HG03196 (cell line): ENCODE measurements at regions not wholly inside any gene's neighbourhood (a gene's known extent, or its start where the extent isn't known, plus 50 kb on each side); places are given as distances from the start of the nearest gene placed in this dataset.

ENCODE experiments used
- ATAC-seq: cut with Tn5 transposase; IDR thresholded peaks from one replicate; pipeline ENCODE4 v1.9.1; 2021; ENCODE audit not compliant: unreplicated experiment

DNA sequence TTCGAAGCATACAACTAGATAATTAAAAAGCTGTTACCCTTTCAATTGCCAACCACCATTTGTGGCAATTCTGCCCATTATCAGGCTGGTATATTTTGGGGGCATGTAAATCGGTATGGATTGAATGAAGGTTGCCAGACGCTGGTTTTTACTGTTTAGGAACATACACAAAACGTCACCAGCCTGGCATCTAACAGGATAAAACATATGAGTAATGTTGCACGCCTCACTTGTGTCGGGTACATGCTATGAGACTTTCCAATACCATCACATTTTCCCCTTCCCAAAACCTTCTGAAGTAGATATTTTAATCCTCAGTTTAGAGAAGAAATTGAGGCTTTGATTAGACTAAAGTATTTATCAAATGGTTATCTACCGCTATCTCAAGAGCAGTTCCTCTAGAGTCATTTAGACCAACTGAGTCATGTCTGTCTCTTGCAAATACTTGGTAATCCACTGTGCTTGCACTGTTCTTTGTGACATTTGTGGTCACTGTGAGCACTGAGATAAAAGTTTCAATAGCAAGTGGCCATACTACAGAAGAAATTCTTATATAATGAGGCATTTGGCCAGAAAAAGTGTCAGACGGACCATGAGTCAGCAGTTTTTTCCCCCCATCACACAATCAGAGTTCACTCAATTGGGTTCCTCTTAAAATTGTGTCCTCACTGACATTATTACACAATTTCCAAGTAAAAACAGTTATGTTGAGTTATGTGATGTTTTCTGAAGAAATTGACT, 498.7 kb downstream of the NXPH1 start:
- no peak for ATAC-seq

DNA sequence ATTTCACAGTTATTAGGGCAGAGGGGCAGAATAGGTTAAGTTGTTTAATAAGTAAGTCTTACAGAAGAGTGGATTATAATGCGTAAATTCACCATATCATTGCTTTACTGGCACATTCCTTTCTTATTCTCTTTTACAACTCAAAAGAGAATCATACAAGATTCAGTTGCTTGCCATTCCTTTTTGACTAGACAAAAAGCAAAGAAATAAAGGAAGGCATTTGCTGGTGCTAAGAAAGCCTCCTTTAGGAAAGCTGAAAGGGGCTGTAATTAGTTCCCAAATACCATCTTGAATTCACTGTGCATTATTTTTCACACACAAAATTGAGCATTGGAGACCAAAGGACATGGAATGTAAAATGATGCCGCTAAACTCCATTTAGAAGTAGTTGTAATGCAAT, 499.3 kb downstream of the NXPH1 start:
- ATAC-seq: no peak

GRCh38 chr7:8937204-8937603, 503.8 kb downstream of the NXPH1 start:
- ATAC-seq: no peak

DNA sequence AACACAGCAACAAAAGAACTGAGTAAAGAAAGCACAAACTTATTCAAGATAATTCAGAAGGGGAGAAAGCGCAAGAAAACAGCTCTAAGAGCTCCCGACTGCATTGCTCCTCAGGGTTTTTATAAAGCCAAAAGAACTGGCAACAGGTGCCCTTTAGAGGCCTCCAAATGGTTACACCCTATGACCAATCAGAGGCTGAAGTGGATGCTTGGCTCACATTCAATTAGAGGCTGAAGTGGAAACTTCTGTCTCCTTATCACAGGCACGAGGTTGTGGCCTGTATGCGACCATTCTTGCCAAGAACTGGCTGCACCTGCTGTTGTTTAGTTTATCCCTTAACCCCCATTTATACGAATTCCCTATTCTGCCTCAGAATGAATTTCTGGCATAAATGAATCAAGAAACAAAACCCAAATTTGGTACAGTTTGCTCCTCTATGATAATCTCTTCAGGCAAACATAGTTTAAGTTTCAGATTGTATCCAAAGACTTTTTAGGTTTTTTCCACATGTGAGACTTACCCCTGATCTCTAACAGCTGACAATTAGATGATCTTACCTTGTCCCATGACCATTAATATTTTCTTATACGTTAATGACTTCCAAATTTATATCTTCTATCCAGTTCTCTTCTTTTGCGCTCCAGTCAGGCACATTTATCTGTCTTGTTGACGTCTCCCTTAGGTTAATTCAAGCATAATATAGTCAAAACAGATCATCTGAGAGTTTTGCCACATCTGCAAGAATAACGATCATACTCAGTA, 504.8 kb downstream of the NXPH1 start:
- ATAC-seq: no peak

DNA sequence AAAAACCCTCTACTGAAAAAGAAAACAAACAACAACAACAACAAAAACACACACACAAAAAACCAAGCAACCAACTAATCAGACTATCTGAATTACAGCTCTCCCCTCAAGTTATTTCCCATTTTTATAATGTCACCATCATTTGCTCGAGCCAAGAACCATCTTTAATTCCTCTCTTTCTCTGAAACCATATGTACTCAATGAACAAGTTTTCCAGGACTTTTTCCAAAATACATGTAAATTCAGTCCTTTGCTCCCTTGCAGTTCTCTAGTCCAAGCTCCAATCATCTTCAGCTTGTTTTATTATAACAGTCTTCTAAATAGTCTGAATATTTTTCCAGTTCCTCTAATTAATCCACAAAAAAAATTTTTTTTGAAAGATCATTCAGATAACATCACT, 506.0 kb downstream of the NXPH1 start:
- ATAC-seq: no peak

- no peak for ATAC-seq
These were observed 530.3 kb downstream of the NXPH1 start for GRCh38 chr7:8963722-8964121.

GRCh38 chr7:8965177-8965576, 531.8 kb downstream of the NXPH1 start:
- no peak for ATAC-seq

DNA sequence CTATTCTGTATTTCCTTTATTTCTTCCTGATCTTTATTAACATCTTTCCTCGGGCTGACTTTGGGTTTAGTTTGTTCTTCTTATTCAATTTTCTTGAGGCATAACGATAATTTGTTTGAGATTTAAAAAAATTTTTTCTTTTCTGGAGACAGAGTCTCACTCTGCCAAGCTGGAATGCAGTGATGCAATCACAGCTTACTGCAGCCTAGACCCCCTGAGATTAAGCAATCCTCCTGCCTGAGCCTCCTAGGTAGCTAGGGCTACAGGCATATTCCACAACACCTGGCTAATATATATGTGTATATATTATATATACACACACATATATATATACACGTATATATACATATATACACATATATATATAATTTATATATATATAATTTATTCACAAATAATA, 540.2 kb downstream of the NXPH1 start:
- ATAC-seq: no peak

DNA sequence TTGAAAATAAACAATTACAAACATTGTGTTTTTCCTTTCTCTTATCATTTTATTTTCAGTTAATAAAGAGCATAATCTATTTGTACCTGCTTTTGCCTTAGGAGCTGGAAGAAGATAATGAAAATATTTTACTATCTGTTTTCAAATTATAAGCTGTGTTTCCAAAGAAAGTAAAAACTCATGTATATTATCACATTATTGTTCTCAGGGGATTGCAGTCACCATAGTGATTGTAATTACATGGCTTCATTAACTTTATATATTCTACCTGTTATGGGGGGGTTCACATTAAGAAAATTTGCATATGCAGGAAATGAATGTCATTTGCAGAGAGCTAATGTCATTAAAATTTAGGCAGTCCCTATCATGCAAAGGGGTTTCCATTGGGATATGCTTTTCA, 542.3 kb downstream of the NXPH1 start:
- ATAC-seq: no peak

DNA sequence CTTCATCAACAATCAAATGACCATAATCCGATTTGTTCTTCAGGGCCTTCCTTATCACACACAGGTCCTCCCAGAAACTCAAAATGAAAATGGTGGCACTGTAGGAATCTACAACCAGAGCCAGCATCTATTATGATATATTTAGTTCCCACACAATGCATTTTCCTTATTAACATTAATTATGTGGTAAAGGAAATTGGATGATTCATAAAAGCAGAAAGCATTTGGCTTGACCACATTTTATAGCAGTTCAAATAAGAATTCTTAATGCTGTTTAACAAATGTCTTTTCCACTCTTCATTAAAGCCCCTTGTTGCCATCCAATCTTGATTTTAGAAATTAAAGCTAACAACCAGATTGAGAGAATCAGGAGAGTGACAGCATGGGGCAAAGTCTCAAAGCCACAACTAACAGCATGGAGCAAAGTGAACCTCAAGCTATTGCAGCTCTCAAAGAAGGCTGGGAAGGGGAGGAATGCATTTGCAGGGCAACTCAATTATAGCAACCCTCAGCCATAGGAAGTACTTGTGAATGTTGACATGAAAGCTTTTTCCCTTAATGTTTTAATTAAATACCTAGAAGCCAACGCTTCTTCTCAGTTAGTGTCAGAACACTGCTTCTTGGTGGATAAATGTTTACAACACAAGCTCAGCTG, 549.1 kb downstream of the NXPH1 start:
- no peak for ATAC-seq

- no peak for ATAC-seq
These were observed 551.8 kb downstream of the NXPH1 start for GRCh38 chr7:8985255-8985654.

DNA sequence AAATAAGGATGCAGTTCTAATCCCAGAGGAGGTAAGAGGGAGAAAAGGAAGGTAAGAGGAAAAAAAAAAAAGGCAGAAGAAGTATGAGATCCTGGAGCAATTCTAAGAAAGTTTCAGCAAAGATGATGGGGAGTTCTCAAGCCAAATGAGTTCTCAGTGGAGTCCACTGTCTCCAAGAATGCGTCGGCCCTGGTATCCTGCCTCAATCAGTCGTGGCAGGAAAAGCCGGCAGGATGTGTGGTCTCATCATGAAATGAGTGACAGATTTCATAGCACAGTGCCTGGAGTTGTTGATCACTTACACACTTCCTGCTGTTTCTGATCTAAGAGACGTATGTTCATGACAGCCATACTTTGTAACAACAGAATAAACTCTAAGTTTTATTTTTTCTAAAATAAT, 554.9 kb downstream of the NXPH1 start:
- no peak for ATAC-seq

DNA sequence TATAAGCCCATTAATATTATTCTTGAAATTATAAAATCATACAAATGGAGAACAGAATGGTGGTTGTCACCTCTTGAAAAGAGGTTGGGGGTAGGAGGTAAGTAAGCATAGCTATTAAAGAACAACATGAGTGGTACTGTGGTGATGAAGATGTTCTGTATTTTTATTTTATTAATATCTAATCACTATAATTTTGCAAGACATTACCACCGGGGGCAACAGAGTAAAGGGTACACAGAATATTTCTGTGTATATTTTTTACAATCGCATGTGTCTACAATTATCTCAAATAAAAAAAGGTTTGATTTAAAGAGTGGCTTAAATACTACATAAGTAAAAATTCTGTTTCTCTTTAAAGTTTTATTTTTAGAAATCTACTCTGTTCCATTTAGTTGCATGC, 557.8 kb downstream of the NXPH1 start:
- ATAC-seq: no peak

DNA sequence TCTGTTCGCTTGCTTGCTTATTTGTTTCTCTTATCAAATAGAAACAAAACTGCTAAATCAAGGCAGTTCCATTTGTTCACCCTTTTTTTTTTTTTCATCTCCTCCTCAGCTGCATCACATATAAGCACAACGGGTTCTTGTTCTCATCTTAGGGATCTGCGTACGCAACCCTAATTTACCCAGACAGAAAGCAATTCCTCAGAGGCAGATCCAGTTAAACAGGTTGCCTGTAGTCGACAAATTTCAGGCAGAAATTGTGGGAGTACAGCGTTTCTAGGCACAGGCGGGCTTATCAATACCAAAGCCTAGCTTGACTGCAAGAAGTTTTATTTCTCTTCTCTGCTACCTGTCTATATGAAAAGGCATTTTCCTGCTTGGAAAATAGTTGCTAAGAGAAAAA, 565.4 kb downstream of the NXPH1 start:
- ATAC-seq: no peak

DNA sequence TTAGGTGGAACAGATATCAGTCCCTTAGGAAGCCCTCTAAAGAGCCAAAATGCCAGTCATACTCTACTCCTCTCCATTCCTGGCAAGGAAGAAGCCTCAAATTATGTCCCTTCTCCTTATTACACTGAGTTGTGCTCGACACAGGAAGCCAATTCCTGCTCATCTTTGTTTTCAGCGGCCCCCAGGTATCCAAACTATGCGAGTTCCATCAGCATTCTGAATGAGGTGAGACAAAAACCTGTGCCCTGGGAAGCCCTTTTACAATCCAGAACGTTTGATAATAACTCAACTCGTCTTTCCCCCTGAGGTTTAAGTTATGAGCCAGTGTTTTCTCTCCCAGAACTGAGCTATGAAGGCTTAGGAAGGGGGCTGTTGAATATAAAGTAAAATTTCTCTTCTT, 580.5 kb downstream of the NXPH1 start:
- ATAC-seq: no peak

DNA sequence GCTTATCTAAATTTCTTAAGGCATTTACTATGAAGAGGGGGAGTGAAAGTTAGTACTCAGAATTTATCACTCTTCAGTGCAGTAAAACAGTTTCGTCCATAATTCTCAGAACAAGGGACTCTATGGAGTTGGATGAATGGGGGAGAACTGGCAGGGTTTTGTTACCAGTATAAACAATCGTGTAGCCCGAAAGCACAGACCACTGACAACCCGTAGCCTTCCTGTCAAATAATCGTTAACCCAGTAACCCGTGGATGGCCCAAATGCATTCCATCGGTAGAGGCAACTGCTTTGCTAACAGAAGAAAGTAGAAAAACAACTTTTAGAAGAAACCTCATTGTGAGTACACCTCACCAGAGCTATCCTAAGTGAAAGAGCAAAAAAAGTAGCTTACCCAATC, 583.9 kb downstream of the NXPH1 start:
- ATAC-seq: no peak

GRCh38 chr7:9022456-9022855, 589.0 kb downstream of the NXPH1 start:
- ATAC-seq: no peak

DNA sequence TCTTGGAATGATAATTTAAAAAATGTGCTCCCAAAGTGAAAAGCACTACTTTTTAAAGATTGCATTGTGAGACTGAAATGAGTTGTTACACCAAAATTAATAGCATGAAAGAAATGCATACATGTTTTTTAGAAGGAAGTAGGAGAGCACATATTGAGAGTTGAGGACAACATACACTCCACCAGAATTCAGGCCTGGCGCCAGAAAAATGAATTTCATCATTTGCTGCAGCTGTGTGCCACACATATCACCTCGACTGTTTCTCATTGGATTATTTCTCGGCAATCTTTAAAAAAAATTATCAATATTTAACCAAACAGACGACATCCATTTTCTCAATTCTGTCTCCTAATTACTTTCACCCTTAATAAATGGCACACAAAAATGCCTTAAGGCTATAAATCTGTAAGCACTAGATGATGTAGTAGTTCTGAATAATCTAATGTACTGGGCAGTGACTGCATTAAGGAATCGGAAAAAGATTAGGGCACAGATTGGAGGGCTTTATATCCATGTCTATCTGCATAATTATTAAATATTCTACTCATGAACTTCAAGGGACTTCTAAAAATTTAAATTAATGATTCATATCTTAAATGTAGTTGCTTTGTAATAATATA, 590.4 kb downstream of the NXPH1 start:
- ATAC-seq: no peak

DNA sequence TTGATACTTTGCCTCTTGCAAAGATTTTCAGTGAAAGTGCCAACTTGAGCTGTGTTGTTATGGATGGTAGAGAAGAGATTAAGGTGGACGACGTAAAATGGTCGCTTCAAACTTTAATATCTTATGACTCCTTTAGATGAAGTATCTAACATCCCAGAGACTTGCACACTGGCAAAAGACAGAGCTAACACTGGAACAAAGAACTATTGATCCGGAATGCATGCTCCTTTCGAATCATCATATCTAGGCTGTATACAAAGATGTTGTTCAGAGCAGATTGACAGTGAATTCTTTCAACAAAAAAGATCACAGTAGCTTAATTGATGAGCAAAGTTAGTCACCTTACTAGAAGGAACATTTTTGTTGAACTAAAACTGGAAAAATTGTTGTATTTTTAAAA, 592.7 kb downstream of the NXPH1 start:
- no peak for ATAC-seq

- ATAC-seq: no peak
These were observed 594.6 kb downstream of the NXPH1 start for GRCh38 chr7:9028012-9028411.

DNA sequence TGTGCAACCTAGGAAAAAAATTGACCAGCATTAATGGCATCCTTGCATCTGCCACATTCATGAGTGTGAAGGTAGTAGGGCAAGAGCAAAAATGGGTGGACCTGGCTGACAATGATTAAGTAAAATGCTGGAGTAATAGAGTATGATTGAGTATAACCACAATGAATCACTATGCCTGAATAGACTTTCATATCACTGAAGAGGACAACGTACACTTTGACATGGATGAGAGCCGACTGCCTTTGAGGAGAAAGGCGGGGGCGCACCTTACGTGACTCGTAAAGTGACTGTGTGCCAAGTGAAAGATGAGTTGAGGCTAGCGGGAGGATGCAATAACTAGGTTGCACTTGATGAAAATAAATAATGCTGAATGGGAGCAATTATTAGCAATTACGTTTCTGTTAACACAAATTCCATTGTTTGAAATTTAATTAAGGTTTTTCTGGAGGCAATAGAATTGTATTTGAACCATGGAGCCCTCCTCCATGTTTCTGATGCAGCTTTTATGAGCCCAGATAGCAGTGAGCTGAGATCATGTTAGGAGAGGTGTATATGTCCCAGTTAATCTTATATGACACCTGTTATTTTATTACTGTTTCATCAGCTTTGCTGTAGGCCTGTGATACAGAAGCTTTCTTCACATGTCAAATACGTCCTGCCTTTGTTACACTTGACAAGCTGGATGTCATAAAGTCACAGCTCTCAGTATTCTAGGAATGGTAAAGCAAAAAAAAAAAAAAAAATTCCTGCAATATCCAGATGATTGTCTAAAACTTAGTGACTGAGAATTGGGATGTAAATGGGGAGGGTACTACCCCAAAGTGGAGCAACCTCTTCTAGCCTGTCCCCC, 596.5 kb downstream of the NXPH1 start:
- ATAC-seq: no peak
